PFSK-1 (cell line): ENCODE measurements at regions not wholly inside any gene's neighbourhood (a gene's known extent, or its start where the extent isn't known, plus 50 kb on each side); places are given as distances from the start of the nearest gene placed in this dataset.

Source experiments
- FOXP2 ChIP-seq: optimal IDR thresholded peaks from 2 replicates; pipeline ENCODE3; 2011; ENCODE audit warnings: borderline replicate concordance, control low read depth, inconsistent platforms; ENCODE audit not compliant: insufficient read depth; ENCODE audit errors: extremely low read length, extremely low read depth
- POLR2AphosphoS5 ChIP-seq: IDR thresholded peaks from 2 replicates; pipeline ENCODE4 v1.6.1; 2012; ENCODE audit warnings: low read depth, mild to moderate bottlenecking, control low read depth, low read length, moderate library complexity
- REST ChIP-seq, 2 experiments: IDR thresholded peaks; 2 replicates each; pipeline versions ENCODE4 v1.6.1 to v1.8.0; 2011 to 2012; ENCODE audit warnings: low read depth in 2 of 2, low read length in 2 of 2, control low read depth in 1 of 2, inconsistent platforms in 1 of 2, mild to moderate bottlenecking in 1 of 2, moderate library complexity in 1 of 2; ENCODE audit not compliant: insufficient read depth in 1 of 2
- SIN3A ChIP-seq: IDR thresholded peaks from 2 replicates; pipeline ENCODE4 v1.6.1; 2012; ENCODE audit warnings: mild to moderate bottlenecking, low read length, moderate library complexity, borderline replicate concordance; ENCODE audit not compliant: insufficient read depth
- TAF1 ChIP-seq: IDR thresholded peaks from 2 replicates; pipeline ENCODE4 v1.6.1; 2012; ENCODE audit warnings: low read length, control low read depth, borderline replicate concordance; ENCODE audit not compliant: insufficient read depth

GRCh38 chr6:147784371-147784770 is 275.9 kb downstream of the SAMD5 start:
- no peak for TF ChIP-seq TAF1
- TF ChIP-seq POLR2AphosphoS5 = no peak
- TF ChIP-seq REST (IDR thresholded peaks at IDR 0.05; ENCODE audit: insufficient read depth in 1 of 2, low read depth in 2 of 2, low read length in 2 of 2) = no peak
- no peak for TF ChIP-seq FOXP2
- TF ChIP-seq SIN3A = no peak
